Fibroblast of lung (primary cell): ENCODE measurements at regions not wholly inside any gene's neighbourhood (a gene's known extent, or its start where the extent isn't known, plus 50 kb on each side); places are given as distances from the start of the nearest gene placed in this dataset.

Source experiments
- CTCF ChIP-seq, 2 donors: IDR thresholded peaks in 1 of 2; conservative IDR thresholded peaks in 1 of 2; 1 replicate in 1 of 2; 2 replicates in 1 of 2; pipeline ENCODE4 v1.5.1; 2011 to 2012; ENCODE audit warnings: low read length in 2 of 2, control low read depth in 1 of 2, inconsistent platforms in 1 of 2, low read depth in 1 of 2, mild to moderate bottlenecking in 1 of 2
- EZH2 ChIP-seq: IDR thresholded peaks from 2 replicates; pipeline ENCODE4 v1.5.1; 2012; ENCODE audit warnings: low read length, control low read depth, mild to moderate bottlenecking; ENCODE audit errors: missing control alignments

- TF ChIP-seq CTCF (conservative IDR thresholded peaks at IDR 0.05 in 1 of 2, IDR thresholded peaks at IDR 0.05 in 1 of 2; ENCODE audit: low read depth in 1 of 2, low read length in 2 of 2) = no peak
- TF ChIP-seq EZH2 = no peak
Observed at GRCh38 chr12:16785953-16786352, 180.0 kb upstream of the LMO3 start.
